Right lobe of liver (tissue), 6 donors: ENCODE measurements at regions not wholly inside any gene's neighbourhood (a gene's known extent, or its start where the extent isn't known, plus 50 kb on each side); places are given as distances from the start of the nearest gene placed in this dataset.

Experiments used
- ATAC-seq, 4 donors: fragments of 200-7000 bp; cut with Tn5 transposase; one replicate each; pipeline ENCODE4 v1.9.1; 2020; ENCODE audit warnings: mild to moderate bottlenecking in 4 of 4, moderate library complexity in 4 of 4
- DNase-seq, 3 donors: peaks; one replicate each; pipeline ENCODE4 v3.0.0-alpha.2; 2020
- H3K27ac ChIP-seq, 3 donors: fragments of 200-600 bp; one replicate each; pipeline ENCODE4 v1.8.0; 2022
- H3K27me3 ChIP-seq, 2 donors: fragments of 200-600 bp; one replicate each; pipeline ENCODE4 v1.8.0; 2022
- H3K36me3 ChIP-seq, 4 donors: fragments of 200-600 bp; sonication (generic) in 1 of 4; one replicate each; pipeline versions ENCODE4 v1.5.1 to v1.8.0; 2017 to 2022; ENCODE audit warnings: control low read depth in 1 of 4
- H3K4me1 ChIP-seq, 4 donors: fragments of 200-600 bp; sonication (generic) in 1 of 4; one replicate each; pipeline versions ENCODE4 v1.5.1 to v1.8.0; 2017 to 2022; ENCODE audit warnings: control low read depth in 1 of 4
- H3K4me3 ChIP-seq, 3 donors: fragments of 200-600 bp; one replicate each; pipeline ENCODE4 v1.8.0; 2022
- H3K9me3 ChIP-seq, 4 donors: fragments of 200-600 bp; sonication (generic) in 1 of 4; one replicate each; pipeline versions ENCODE4 v1.5.1 to v1.8.0; 2017 to 2022; ENCODE audit warnings: control low read depth in 1 of 4
- POLR2A ChIP-seq: fragments of 450-650 bp; IDR thresholded peaks from one replicate; pipeline ENCODE4 v1.6.1; 2017; ENCODE audit warnings: antibody characterized with exemption, mild to moderate bottlenecking
- WGBS: methylation state at CpG from one replicate; pipeline ENCODE4 v1.1.6; 2018; ENCODE audit warnings: low coverage, low lambda C conversion rate; ENCODE audit not compliant: insufficient coverage; ENCODE audit errors: missing lambda C conversion rate; 5-methylcytosine and 5-hydroxymethylcytosine counted together
- intact Hi-C, 2 donors: fragments of 100-400 bp; cut with DNase I; formaldehyde crosslinking; loops; one replicate each; pipeline versions ENCODE4 v1.11.2 to v1.14.1; 2022
- TF ChIP-seq, protein P1 (sequence below), 4 donors: fragments of 200-600 bp in 3 of 4; fragments of 450-650 bp in 1 of 4; IDR thresholded peaks; one replicate each; pipeline versions ENCODE4 v1.5.1 to v1.8.0; 2016 to 2022; ENCODE audit warnings: antibody characterized with exemption in 4 of 4, mild to moderate bottlenecking in 2 of 4
- donor health status: DM: no; HTN: yes; CAD: no.
- donor health status: DM: no; HTN: no; CAD: no.
- donor health status: DM: no; HTN: no; CAD: no.
- donor health status: DM: no; HTN: yes; CAD: no.
- donor health status: DM: no; HTN: yes; CAD: no.

DNA sequence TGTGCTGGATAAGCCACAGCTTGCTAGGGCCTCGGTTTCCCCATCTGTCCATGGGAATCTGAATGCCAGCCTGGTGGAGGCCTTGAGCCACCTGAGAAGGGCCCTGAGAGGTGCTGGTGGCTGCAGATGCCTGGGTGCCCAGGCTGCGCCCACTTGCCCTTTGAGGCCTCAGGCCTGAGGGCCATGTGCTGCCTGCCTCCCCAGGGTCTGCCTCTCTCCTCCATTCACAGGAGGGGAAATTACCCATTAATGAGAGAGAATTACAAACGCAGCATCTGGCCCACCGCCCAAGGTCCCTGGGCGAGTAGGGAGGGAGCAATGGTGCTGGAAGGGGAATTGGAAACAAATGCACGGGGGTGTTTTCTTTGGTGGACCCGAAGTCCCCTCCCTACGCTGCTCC, 59.6 kb downstream of the BARX1 start:
- TF ChIP-seq, protein P1, sequence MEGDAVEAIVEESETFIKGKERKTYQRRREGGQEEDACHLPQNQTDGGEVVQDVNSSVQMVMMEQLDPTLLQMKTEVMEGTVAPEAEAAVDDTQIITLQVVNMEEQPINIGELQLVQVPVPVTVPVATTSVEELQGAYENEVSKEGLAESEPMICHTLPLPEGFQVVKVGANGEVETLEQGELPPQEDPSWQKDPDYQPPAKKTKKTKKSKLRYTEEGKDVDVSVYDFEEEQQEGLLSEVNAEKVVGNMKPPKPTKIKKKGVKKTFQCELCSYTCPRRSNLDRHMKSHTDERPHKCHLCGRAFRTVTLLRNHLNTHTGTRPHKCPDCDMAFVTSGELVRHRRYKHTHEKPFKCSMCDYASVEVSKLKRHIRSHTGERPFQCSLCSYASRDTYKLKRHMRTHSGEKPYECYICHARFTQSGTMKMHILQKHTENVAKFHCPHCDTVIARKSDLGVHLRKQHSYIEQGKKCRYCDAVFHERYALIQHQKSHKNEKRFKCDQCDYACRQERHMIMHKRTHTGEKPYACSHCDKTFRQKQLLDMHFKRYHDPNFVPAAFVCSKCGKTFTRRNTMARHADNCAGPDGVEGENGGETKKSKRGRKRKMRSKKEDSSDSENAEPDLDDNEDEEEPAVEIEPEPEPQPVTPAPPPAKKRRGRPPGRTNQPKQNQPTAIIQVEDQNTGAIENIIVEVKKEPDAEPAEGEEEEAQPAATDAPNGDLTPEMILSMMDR (IDR thresholded peaks at IDR 0.05), result no peak
- no peak for TF ChIP-seq POLR2A
- DNase-seq (peak; percentile 9 to 30 (median 23)), ATAC-seq (no peak)
- Histone ChIP-seq H3K9me3 (no peaks in the 10 kb centered on the region), H3K36me3 (no peaks in the 10 kb centered on the region), H3K4me1 (peaks cover 0 to 12% (median 0%) of the 10 kb centered on the region in 4 donors), H3K27ac (no peak overlapping the region), H3K27me3 (no peaks in the 10 kb centered on the region), H3K4me3 (no peak overlapping the region)
- intact Hi-C loops, result no loop called here
- 78% methylated on average over 4 of the region's 8 CpGs for WGBS

DNA sequence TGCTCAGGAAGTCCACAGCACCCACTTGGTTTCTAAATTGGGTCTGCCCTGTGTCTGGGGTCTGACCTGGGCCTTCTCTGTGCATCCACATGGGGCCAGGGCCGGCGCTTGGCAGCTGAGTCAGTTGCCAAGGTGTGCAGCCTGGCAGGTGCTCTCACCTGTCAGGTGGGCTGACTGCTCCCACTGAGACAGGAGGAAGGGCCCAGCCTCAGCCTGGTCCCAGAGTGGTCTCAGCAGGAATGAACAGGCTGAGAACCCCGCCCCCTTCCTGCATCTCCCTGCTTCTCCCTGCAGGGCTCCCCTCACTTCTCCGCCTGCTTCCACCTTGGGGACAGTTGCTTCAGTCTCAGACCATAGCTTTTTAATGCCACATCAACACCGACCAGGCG, 60.5 kb downstream of the BARX1 start:
- no peak for ATAC-seq
- Histone ChIP-seq H3K27me3 (no peaks in the 10 kb centered on the region), H3K27ac (no peak overlapping the region), H3K9me3 (no peaks in the 10 kb centered on the region), H3K36me3 (no peaks in the 10 kb centered on the region), H3K4me3 (no peak overlapping the region), H3K4me1 (peaks cover 0 to 12% (median 0%) of the 10 kb centered on the region in 4 donors)
- intact Hi-C loops, result no loop called here
- no peak for TF ChIP-seq POLR2A
- TF ChIP-seq, protein P1 (IDR thresholded peaks at IDR 0.05), result no peak
- DNase-seq, result peak in 2 of 3 donors; percentile 7 to 53
- WGBS, result 80% methylated on average over 3 of the region's 6 CpGs

DNA sequence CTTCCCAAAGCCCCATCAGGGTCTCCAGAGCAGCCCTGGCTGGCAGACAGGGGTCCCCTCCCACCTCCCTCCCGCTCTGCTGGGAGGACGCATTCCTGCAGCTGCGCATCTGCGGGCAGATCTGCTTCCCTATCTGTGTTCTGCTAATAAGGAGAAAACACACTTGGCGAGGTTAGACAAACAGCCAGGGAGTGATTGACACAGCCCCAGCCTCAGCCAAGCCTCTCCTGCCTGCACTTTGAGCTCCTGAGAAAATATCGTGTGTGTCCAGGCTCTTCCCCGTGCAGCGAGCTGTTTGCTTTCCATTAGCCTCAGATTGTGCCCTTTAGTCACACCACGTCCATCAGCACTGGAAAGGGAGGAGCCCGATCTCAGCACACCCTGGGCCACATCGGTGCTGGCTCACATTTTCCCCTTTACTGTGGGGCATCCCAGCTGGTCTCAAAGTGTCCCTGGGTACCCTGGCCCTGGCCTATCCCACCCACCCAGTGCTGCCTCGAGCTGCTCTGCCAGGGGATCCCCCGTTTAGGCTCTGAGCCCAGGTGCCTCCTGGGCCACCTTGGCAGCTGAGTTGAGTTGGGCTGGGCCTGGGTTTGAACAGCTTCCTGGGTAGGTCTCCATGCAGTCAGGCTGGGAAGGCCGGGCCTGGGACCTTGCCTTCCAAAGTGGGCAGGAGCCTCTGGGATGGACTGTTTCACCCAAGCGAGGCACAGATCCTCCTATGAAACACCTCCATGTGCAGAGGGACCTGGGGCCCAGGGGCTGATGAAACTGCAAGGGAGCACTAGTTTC, 61.1 kb downstream of the BARX1 start:
- H3K4me3 ChIP-seq, result no peak overlapping the region
- ATAC-seq (peak; percentile 94 to 99 (median 96)), DNase-seq (peak; percentile 61 to 84 (median 82))
- no peak for TF ChIP-seq POLR2A
- TF ChIP-seq, protein P1 (IDR thresholded peaks at IDR 0.05), result no peak
- no peaks in the 10 kb centered on the region for H3K9me3 ChIP-seq
- intact Hi-C loops, result no loop called here
- no peaks in the 10 kb centered on the region for H3K27me3 ChIP-seq
- H3K36me3 ChIP-seq, result no peaks in the 10 kb centered on the region
- H3K27ac ChIP-seq, result peak overlapping the region in 1 of 3 donors; percentile 53
- H3K4me1 ChIP-seq, result peaks cover 0 to 12% (median 0%) of the 10 kb centered on the region in 4 donors
- 31% methylated on average over 2 of the region's 15 CpGs for WGBS

DNA sequence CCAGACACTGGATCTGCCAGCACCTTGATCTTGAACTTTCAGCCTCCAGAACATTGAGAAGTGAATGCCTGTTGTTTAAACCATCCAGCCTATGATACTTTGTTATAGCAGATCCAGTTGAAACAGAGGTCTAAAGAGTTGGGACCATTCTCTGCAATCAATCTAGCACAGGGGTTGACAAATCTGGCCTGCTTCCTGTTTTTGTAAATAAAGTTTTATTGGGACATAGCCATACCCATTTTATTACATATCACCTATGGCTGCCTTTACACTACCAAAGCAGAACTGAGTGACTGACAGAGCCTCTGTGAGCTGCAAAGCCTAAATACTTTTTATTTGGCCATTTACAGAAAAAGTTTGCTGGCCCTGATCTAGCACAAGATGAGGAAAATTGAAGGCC, 62.0 kb downstream of the BARX1 start:
- Histone ChIP-seq H3K27ac (no peak overlapping the region), H3K36me3 (no peaks in the 10 kb centered on the region), H3K4me1 (peaks cover 0 to 12% (median 0%) of the 10 kb centered on the region in 4 donors), H3K4me3 (no peak overlapping the region), H3K9me3 (no peaks in the 10 kb centered on the region), H3K27me3 (no peaks in the 10 kb centered on the region)
- intact Hi-C loops, result no loop called here
- no peak for TF ChIP-seq POLR2A
- TF ChIP-seq, protein P1 (IDR thresholded peaks at IDR 0.05), result no peak
- DNase-seq (no peak), ATAC-seq (no peak)
